Urinary bladder (tissue), 3 donors: ENCODE measurements at regions not wholly inside any gene's neighbourhood (a gene's known extent, or its start where the extent isn't known, plus 50 kb on each side); places are given as distances from the start of the nearest gene placed in this dataset.
"Not testable (repeated sequence)": the region's sequence is repeated elsewhere in the genome, so short reads cannot be mapped to it uniquely, and the experiment has no call there.

Experiments used
- DNase-seq: peaks from one replicate; pipeline ENCODE4 v3.0.0-alpha.2; 2015; ENCODE audit errors: extremely low spot score
- H3K27ac ChIP-seq: one replicate; pipeline ENCODE4 v1.5.1; 2013; ENCODE audit warnings: low read depth, mild to moderate bottlenecking, moderate library complexity
- H3K36me3 ChIP-seq: one replicate; pipeline ENCODE4 v1.6.1; 2013; ENCODE audit warnings: mild to moderate bottlenecking, moderate library complexity; ENCODE audit not compliant: insufficient read depth
- H3K4me1 ChIP-seq: one replicate; pipeline ENCODE4 v1.6.1; 2013; ENCODE audit warnings: mild to moderate bottlenecking, moderate library complexity; ENCODE audit not compliant: insufficient read depth
- H3K4me3 ChIP-seq: one replicate; pipeline ENCODE4 v1.5.1; 2013; ENCODE audit warnings: low read depth, low read length
- WGBS: extraction: QIAGEN DNeasy Blood & Tissue Kit; methylation state at CpG from one replicate; pipeline ENCODE4 v1.1.7; 2013; 5-methylcytosine and 5-hydroxymethylcytosine counted together
- donor health status: healthy with polysubstance abuse.
- donor health status: healthy.

DNA sequence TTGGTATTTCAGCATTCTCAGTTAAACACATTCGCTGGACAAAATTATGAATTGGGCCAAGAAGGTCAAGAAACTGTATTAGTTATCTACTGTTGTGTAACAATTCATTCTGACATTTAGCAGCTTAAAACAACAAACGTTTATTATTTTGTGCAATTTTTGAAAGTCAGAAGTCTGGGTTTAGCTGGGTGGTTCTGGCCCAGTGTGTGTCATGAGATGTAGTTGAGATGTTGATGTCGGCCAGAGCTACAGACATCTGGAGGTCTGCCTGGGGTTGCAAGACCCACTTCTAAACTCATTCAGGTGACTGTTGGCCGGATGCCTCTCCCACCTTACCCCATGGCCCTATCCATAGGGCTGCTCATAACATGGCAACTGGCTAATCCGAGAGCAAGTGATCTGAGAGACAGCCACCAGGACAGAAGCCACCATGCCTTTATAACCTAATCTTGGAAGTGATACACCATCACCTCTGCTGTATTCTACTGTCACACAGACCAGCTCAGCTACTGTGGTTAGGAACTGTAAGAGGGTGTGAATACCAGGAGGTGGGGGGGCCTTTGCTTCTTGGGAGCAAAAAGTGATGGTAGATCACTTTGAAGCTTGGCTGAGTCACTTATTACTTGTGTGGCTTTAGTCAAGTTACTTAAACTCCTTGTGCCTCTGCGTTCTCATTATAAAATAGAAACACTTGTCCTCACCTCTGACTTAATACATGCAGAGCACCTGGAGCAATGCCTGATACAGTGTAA lies 217.0 kb upstream of the MYLIP start:
- no peak overlapping the region for H3K27ac ChIP-seq
- peaks cover 1% of the 10 kb centered on the region for H3K4me1 ChIP-seq
- WGBS = 90% methylated on average over 6 of the region's 6 CpGs
- H3K36me3 ChIP-seq = no peaks in the 10 kb centered on the region
- no peak for DNase-seq
- H3K4me3 ChIP-seq = no peak overlapping the region

DNA sequence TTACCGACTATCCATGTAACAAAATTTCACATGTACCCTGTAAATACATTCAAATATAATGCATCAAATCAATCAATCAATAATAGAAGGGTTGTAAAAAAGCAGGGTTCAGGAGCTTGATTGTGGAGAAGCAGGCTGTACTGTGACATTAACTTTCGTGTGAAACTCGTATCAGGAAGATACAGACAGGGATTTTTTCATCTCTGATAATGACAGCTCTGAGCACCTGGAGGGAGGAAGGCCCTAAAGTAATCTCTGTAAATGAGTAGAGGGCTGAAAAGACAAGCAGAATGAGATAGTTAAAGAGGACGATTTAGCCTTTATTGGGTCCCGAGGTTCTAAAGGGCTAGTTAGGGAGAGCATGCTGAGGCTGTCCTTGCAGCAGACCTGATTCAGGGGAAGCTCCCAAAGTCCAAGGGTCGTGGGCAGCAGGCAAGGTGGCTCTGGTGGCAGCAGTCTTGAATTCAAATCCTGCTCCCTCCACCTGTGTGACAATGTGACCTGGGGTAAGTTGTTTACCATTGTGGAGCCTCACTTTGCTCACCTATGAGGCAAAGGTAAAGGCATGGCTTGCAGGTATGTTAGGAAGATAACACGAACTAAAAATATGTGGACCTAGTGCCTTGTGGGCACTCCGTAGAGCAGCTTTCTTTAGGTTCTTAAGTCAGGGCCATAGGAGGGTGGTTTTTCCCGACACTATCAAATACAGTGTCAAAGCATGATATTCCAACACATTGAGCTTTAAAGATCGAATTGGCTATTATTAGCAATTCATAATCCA lies 219.4 kb upstream of the MYLIP start:
- 81% methylated on average over 10 of the region's 10 CpGs for WGBS
- Histone ChIP-seq H3K4me3 (no peak overlapping the region), H3K27ac (no peak overlapping the region), H3K4me1 (peaks cover 1% of the 10 kb centered on the region), H3K36me3 (no peaks in the 10 kb centered on the region)
- no peak for DNase-seq

DNA sequence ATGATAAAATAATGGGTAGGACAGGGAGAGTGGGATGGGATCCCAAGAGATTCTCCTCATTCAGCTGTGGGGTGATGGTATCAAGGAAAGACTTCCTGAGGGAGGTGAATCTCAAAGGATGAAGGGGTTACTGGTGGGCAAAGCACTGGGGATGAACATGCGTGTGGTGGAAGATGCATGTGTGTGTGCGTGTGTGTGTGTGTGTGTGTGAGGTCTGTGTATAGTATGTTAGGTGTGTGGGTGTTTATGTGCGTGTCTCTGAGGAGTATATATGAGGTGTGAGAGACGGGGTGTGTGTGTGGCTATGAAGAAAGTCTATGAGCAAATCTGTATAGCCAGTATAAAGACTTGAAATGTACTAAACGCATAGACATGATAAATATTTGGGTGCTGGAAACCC lies 220.0 kb upstream of the MYLIP start:
- H3K4me1 ChIP-seq = peaks cover 1% of the 10 kb centered on the region
- DNase-seq = no peak
- no peak overlapping the region for H3K27ac ChIP-seq
- no peaks in the 10 kb centered on the region for H3K36me3 ChIP-seq
- no peak overlapping the region for H3K4me3 ChIP-seq
- 87% methylated on average over 5 of the region's 5 CpGs for WGBS

- Histone ChIP-seq H3K36me3 (no peaks in the 10 kb centered on the region), H3K27ac (no peak overlapping the region), H3K4me3 (no peak overlapping the region), H3K4me1 (peaks cover 1% of the 10 kb centered on the region)
- WGBS = 74% methylated on average over 11 of the region's 11 CpGs
- peak; percentile 32 for DNase-seq
Observed at GRCh38 chr6:15907914-15908518, 220.9 kb upstream of the MYLIP start.

DNA sequence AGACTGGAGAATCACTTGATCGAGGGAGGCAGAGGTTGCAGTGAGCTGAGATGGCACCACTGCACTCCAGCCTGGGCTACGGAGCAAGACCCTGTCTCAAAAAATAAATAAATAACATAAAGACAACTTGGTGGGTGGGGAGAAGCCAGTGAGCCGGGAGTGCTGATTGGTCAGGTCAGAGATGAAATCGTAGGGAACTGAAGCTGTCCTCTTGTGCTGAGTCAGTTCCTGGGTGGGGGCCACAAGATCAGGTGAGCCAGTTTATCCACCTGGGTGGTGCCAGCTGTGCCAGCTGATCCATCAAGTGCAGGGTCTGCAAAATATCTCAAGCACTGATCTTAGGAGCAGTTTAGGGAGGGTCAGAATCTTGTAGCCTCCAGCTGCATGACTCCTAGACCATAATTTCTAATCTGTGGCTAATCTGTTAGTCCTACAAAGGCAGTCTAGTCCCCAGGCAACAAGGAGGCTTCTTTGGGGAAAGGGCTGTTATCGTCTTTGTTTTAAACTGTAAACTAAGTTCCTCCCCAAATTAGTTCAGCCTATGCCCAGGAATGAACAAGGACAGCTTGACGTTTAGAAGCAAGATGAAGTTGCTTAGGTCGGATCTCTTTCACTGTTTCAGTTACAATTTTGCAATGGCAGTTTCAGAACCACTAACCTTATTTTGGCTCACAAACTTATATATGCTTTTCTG lies 221.5 kb upstream of the MYLIP start:
- not testable (repeated sequence) for H3K27ac ChIP-seq, DNase-seq, H3K36me3 ChIP-seq, H3K4me3 ChIP-seq, H3K4me1 ChIP-seq
- WGBS = 75% methylated on average over 7 of the region's 7 CpGs

GRCh38 chr6:15906420-15907016 lies 222.4 kb upstream of the MYLIP start:
- WGBS = 95% methylated on average over 10 of the region's 10 CpGs
- no peak for DNase-seq
- Histone ChIP-seq H3K4me1 (peaks cover 1% of the 10 kb centered on the region), H3K4me3 (no peak overlapping the region), H3K27ac (no peak overlapping the region), H3K36me3 (no peaks in the 10 kb centered on the region)

GRCh38 chr6:15905488-15906419 lies 223.1 kb upstream of the MYLIP start:
- no peak for DNase-seq
- Histone ChIP-seq H3K27ac (no peak overlapping the region), H3K4me3 (no peak overlapping the region), H3K4me1 (peaks cover 1% of the 10 kb centered on the region), H3K36me3 (no peaks in the 10 kb centered on the region)
- 82% methylated on average over 8 of the region's 8 CpGs for WGBS

DNA sequence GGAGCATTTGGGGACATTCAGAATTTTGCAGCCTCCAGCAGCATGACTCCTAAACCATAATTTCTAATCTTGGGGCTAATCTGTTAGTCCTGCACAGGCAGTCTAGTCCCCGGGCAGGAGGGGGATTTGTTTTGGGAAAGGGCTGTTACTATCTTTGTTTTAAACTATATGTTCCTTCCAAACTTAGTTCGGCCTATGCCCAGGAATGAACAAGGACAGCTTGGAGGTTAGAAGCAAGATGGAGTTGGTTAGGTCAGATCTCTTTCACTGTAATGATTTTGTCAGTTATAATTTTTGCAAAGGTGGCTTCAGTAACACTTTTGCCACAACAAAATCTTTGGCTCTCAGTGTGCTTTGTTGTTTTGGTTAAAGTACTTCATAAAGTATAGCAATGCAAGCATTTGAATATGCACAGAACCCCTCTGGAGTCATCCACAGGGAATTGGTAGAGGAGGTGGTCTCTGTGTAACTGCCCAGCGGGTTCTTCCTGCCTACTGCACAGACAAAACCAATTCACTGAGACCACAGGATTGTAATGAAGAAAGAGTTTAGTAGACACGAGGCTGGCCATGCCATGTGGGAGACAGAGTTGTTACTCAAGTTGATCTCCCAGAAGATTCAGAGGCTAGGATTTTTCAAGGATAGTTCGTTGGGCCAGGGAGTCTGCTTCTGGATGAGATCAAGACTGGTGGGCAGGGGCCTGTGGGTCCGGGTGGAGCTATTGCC lies 224.1 kb upstream of the MYLIP start:
- DNase-seq = no peak
- 87% methylated on average over 6 of the region's 6 CpGs for WGBS
- Histone ChIP-seq H3K4me3 (no peak overlapping the region), H3K36me3 (no peaks in the 10 kb centered on the region), H3K27ac (no peak overlapping the region), H3K4me1 (peaks cover 1% of the 10 kb centered on the region)

- no peak for DNase-seq
- H3K36me3 ChIP-seq = no peaks in the 10 kb centered on the region
- 70% methylated on average over 13 of the region's 13 CpGs for WGBS
- no peak overlapping the region for H3K4me3 ChIP-seq
- no peaks in the 10 kb centered on the region for H3K4me1 ChIP-seq
- H3K27ac ChIP-seq = no peak overlapping the region
Observed at GRCh38 chr6:15901141-15902115, 227.5 kb upstream of the MYLIP start.

GRCh38 chr6:15898693-15899092 lies 230.2 kb upstream of the MYLIP start:
- no peaks in the 10 kb centered on the region for H3K36me3 ChIP-seq
- no peak overlapping the region for H3K4me3 ChIP-seq
- no peak for DNase-seq
- 1% methylated on average over 1 of the region's 1 CpG for WGBS
- H3K27ac ChIP-seq = no peak overlapping the region
- no peaks in the 10 kb centered on the region for H3K4me1 ChIP-seq
